ENCODE measurements at regions not wholly inside any gene's neighbourhood (a gene's known extent, or its start where the extent isn't known, plus 50 kb on each side); places are given as distances from the start of the nearest gene placed in this dataset.

DNA sequence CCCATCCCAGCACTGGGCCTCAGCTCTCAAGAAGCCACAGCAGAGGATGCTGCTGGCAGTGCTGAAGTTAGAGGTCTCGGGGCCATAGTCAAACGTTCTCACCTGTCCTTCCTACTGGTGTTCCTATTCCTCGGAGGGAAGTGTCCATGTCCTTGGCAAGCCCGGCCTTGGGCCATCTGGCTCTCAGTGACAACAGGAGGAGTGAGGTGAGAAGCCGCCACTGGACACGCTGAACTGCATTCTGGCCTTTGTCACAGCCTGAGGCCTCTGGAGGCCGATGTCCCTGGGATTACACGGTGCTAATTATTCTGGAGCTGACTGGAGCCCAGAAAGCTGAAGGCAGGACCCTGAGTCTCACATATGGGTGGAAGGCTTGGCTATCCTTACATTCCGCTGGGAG is 92.5 kb downstream of the OLFM1 start:
- H3K4me1 ChIP-seq (ENCODE audit: control insufficient read depth, insufficient read depth, low read length): no peaks in the 10 kb centered on the region
- POLR2A ChIA-PET: no interaction called here
- ATAC-seq (no peak), DNase-seq (ENCODE audit: low read depth, low spot score) (no peak)
- BruUV-seq (replicated peaks): no TSS peak
- in situ Hi-C loops (cut with HindIII; ENCODE audit: low pct_unique_long_range_greater_than_20kb, low sequenced_read_pairs) (no loop called here), intact Hi-C loops (cut with micrococcal nuclease; ENCODE audit: unreplicated experiment) (no loop called here)
- H3K4me3 ChIP-seq (ENCODE audit: low read depth in 2 of 2, low read length in 2 of 2): no peak overlapping the region
- TF ChIP-seq TCF7L2 (IDR thresholded peaks at IDR 0.05; ENCODE audit: low read depth, low read length): no peak
- TF ChIP-seq, protein P1, sequence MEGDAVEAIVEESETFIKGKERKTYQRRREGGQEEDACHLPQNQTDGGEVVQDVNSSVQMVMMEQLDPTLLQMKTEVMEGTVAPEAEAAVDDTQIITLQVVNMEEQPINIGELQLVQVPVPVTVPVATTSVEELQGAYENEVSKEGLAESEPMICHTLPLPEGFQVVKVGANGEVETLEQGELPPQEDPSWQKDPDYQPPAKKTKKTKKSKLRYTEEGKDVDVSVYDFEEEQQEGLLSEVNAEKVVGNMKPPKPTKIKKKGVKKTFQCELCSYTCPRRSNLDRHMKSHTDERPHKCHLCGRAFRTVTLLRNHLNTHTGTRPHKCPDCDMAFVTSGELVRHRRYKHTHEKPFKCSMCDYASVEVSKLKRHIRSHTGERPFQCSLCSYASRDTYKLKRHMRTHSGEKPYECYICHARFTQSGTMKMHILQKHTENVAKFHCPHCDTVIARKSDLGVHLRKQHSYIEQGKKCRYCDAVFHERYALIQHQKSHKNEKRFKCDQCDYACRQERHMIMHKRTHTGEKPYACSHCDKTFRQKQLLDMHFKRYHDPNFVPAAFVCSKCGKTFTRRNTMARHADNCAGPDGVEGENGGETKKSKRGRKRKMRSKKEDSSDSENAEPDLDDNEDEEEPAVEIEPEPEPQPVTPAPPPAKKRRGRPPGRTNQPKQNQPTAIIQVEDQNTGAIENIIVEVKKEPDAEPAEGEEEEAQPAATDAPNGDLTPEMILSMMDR (IDR thresholded peaks at IDR 0.05): no peak
- no peak for TF ChIP-seq SIN3A (IDR thresholded peaks at IDR 0.05; ENCODE audit: borderline replicate concordance, insufficient read depth, low read depth, low read length)
- no peak for TF ChIP-seq POLR2AphosphoS5 (IDR thresholded peaks at IDR 0.05; ENCODE audit: low read depth, low read length)
- TF ChIP-seq, protein P2, sequence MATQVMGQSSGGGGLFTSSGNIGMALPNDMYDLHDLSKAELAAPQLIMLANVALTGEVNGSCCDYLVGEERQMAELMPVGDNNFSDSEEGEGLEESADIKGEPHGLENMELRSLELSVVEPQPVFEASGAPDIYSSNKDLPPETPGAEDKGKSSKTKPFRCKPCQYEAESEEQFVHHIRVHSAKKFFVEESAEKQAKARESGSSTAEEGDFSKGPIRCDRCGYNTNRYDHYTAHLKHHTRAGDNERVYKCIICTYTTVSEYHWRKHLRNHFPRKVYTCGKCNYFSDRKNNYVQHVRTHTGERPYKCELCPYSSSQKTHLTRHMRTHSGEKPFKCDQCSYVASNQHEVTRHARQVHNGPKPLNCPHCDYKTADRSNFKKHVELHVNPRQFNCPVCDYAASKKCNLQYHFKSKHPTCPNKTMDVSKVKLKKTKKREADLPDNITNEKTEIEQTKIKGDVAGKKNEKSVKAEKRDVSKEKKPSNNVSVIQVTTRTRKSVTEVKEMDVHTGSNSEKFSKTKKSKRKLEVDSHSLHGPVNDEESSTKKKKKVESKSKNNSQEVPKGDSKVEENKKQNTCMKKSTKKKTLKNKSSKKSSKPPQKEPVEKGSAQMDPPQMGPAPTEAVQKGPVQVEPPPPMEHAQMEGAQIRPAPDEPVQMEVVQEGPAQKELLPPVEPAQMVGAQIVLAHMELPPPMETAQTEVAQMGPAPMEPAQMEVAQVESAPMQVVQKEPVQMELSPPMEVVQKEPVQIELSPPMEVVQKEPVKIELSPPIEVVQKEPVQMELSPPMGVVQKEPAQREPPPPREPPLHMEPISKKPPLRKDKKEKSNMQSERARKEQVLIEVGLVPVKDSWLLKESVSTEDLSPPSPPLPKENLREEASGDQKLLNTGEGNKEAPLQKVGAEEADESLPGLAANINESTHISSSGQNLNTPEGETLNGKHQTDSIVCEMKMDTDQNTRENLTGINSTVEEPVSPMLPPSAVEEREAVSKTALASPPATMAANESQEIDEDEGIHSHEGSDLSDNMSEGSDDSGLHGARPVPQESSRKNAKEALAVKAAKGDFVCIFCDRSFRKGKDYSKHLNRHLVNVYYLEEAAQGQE (IDR thresholded peaks at IDR 0.05; ENCODE audit: insufficient read depth in 1 of 2, low read depth in 2 of 2, low read length in 1 of 2): no peak
- no peaks in the 10 kb centered on the region for H3K9me3 ChIP-seq (ENCODE audit: control insufficient read depth, insufficient read depth, low read depth, low read length)
- H3K27ac ChIP-seq (ENCODE audit: low read length): no peak overlapping the region
- CTCF ChIA-PET: no interaction called here
- H3K27me3 ChIP-seq (ENCODE audit: control insufficient read depth, insufficient read depth, low read length): no peaks in the 10 kb centered on the region
- no peaks in the 10 kb centered on the region for H3K36me3 ChIP-seq (ENCODE audit: control insufficient read depth, insufficient read depth, low read length)

DNA sequence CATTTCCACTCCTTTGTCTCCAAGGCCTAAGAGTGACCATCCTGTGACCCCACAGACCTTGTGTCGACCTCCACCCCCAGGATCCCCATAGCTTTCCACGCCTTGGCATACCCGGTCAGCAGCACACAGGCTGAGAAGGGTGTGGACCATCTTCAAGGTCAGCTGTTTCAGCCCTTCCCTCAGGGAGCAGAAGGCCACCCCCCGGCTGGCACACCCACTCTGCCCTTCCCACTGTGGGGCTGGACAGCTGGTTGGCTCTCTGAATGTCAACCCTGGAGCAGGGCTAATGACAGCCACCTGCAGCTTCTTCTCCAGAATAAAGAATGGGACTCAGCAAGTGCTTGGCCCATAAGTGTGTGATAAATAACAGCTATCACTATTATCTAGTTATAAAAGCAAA is 93.1 kb downstream of the OLFM1 start:
- H3K9me3 ChIP-seq (ENCODE audit: control insufficient read depth, insufficient read depth, low read depth, low read length): no peaks in the 10 kb centered on the region
- ATAC-seq (no peak), DNase-seq (ENCODE audit: low read depth, low spot score) (no peak)
- TF ChIP-seq, protein P2 (IDR thresholded peaks at IDR 0.05; ENCODE audit: insufficient read depth in 1 of 2, low read depth in 2 of 2, low read length in 1 of 2): no peak
- no peak for TF ChIP-seq POLR2AphosphoS5 (IDR thresholded peaks at IDR 0.05; ENCODE audit: low read depth, low read length)
- no peak for TF ChIP-seq TCF7L2 (IDR thresholded peaks at IDR 0.05; ENCODE audit: low read depth, low read length)
- TF ChIP-seq, protein P1 (IDR thresholded peaks at IDR 0.05): no peak
- TF ChIP-seq SIN3A (IDR thresholded peaks at IDR 0.05; ENCODE audit: borderline replicate concordance, insufficient read depth, low read depth, low read length): no peak
- POLR2A ChIA-PET: no interaction called here
- CTCF ChIA-PET: no interaction called here
- BruUV-seq (replicated peaks): no TSS peak
- no peak overlapping the region for H3K27ac ChIP-seq (ENCODE audit: low read length)
- no peaks in the 10 kb centered on the region for H3K27me3 ChIP-seq (ENCODE audit: control insufficient read depth, insufficient read depth, low read length)
- in situ Hi-C loops (cut with HindIII; ENCODE audit: low pct_unique_long_range_greater_than_20kb, low sequenced_read_pairs) (no loop called here), intact Hi-C loops (cut with micrococcal nuclease; ENCODE audit: unreplicated experiment) (no loop called here)
- H3K36me3 ChIP-seq (ENCODE audit: control insufficient read depth, insufficient read depth, low read length): no peaks in the 10 kb centered on the region
- H3K4me3 ChIP-seq (ENCODE audit: low read depth in 2 of 2, low read length in 2 of 2): no peak overlapping the region
- H3K4me1 ChIP-seq (ENCODE audit: control insufficient read depth, insufficient read depth, low read length): no peaks in the 10 kb centered on the region
